LNCaP clone FGC (cell line): ENCODE measurements at regions not wholly inside any gene's neighbourhood (a gene's known extent, or its start where the extent isn't known, plus 50 kb on each side); places are given as distances from the start of the nearest gene placed in this dataset.

Experiments
- DNase-seq: peaks from one replicate; pipeline ENCODE4 v3.0.0-alpha.2; 2011; ENCODE audit warnings: low read depth
- H3K4me3 ChIP-seq: 2 replicates; pipeline ENCODE4 v1.5.1; 2011; ENCODE audit warnings: mild to moderate bottlenecking, low read depth, low read length, control low read depth
- CTCF ChIP-seq: IDR thresholded peaks from 2 replicates; pipeline ENCODE4 v1.5.1; 2012; ENCODE audit warnings: mild to moderate bottlenecking; ENCODE audit not compliant: control insufficient read depth, insufficient read depth; ENCODE audit errors: extremely low read depth

DNA sequence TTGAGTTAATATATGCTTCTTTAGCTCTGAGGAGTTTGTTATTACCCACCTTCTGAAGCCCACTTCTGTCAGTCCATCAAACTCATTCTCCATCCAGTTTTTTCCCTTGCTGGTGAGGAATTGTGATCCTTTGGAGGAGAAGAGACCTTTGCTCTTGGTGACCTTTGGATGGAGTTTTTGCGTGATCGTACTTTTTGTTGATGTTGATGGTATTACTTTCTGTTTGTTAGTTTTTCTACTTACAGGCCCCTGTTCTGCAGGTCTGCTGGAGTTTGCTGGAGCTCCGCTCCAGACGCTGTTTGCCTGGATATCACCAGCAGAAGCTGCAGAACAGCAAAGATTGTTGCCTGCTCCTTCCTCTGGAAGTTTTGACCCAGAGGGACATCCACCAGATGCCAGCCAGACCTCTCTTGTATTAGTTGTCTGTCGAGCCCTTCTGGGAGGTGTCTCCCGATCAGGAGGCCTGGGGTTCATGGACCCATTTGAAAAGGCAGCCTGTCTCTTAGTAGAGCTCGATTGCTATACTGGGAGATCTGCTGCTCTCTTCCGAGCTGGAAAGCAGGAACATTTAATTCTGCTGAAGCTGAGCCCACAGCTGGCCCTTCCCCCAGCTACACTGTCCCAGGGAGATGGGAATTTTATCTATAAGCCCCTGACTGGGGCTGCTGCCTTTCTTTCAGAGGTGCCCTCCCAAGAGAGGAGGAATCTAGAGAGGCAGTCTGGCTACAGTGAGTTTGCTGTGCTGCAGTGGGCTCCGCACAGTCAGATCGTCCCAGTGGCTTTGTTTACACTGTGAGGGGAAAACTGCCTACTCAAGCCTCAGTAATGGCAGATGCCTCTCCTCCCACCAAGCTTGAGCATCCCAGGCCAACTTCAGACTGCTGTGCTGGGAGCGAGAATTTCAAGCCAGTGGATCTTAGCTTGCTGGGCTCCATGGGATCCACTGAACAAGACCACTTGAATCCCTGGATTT lies 445.5 kb downstream of the MAN2A1 start:
- DNase-seq = no peak
- no peak for TF ChIP-seq CTCF
- no peak overlapping the region for H3K4me3 ChIP-seq

DNA sequence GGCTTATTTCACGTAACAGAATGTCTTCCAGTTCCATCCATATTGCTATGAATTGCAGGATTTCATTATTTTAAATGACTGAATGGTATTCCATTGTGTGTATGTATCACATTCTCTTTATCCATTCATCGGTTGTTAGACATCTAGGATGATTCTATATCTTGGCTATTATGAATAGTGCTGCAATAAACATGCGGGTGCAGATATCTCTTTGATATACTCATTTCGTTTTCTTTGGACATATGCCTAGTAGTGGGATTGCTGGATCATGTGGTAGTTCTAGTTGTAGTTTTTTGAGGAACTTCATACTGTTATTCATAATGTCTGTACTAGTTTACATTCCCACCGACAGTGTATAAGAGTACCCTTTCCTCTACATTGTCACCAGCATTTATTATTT lies 460.5 kb downstream of the MAN2A1 start:
- DNase-seq = no peak
- H3K4me3 ChIP-seq = no peak overlapping the region
- TF ChIP-seq CTCF = no peak

GRCh38 chr5:110159202-110159601 lies 469.5 kb downstream of the MAN2A1 start:
- DNase-seq = no peak
- TF ChIP-seq CTCF = no peak
- no peak overlapping the region for H3K4me3 ChIP-seq

DNA sequence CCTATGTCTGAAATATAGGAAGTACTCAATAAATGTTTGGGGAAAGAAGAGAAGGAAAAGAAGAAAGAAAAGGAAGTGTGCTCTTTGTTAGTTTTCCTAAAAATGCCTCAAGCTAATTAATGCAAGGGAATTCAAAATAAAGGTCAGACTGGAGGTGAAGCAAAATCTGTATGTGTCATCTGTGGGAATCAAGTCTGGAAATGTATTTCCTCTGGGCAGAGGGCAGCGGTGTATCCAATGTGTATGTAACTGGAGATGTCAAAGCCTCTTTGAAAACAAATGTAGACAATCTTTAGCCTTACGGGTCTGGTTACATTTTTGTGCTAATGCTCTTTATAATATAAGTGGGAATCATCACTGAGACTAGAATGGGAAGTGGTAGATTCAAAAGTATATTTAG lies 471.4 kb downstream of the MAN2A1 start:
- no peak overlapping the region for H3K4me3 ChIP-seq
- no peak for DNase-seq

DNA sequence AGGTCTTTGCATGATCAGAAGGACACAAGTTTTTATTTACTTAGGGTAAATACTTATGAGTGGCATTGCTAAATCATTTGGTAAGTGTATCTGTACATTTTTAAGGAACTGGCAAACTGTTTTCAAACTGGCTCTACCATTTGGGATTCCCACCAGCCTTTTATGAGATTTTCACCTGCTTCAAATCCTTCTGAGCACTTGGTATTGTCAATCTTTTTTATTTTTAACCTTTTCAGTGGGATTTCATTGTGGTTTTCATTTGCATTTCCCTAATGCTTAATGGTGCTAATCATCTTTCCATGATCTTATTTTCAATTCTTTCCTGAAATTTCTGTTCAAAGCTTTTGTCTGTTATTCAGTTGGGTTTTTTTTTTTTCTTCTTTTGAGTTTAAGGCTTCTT lies 475.6 kb downstream of the MAN2A1 start:
- H3K4me3 ChIP-seq = no peak overlapping the region
- DNase-seq = no peak
- TF ChIP-seq CTCF = no peak

More for the DNA sequence above, 471.4 kb downstream of the MAN2A1 start:
- TF ChIP-seq CTCF = no peak

- DNase-seq = no peak
- no peak overlapping the region for H3K4me3 ChIP-seq
- TF ChIP-seq CTCF = no peak
Measured at GRCh38 chr5:110167384-110167783, 477.7 kb downstream of the MAN2A1 start.
